WTC11 (cell line): ENCODE measurements at regions not wholly inside any gene's neighbourhood (a gene's known extent, or its start where the extent isn't known, plus 50 kb on each side); places are given as distances from the start of the nearest gene placed in this dataset.

ENCODE experiments used
- CREM ChIP-seq: sonication (generic); formaldehyde crosslinking; IDR thresholded peaks from 2 replicates; pipeline ENCODE4 v1.8.1; 2022; ENCODE audit warnings: mild to moderate bottlenecking, missing genetic modification reagents, moderate library complexity
- CTCF ChIP-seq: fragments of 200-600 bp; IDR thresholded peaks from 2 replicates; pipeline ENCODE4 v1.8.0; 2022; ENCODE audit warnings: antibody characterized with exemption
- NFE2L1 ChIP-seq: sonication (generic); formaldehyde crosslinking; IDR thresholded peaks from 2 replicates; pipeline ENCODE4 v1.8.1; 2023; ENCODE audit warnings: missing genetic modification reagents
- SMAD4 ChIP-seq: sonication (generic); formaldehyde crosslinking; IDR thresholded peaks from 2 replicates; pipeline ENCODE4 v1.8.0; 2022; ENCODE audit warnings: mild to moderate bottlenecking, missing genetic modification reagents
- ZBTB21 ChIP-seq: sonication (generic); formaldehyde crosslinking; IDR thresholded peaks from 2 replicates; pipeline ENCODE4 v1.8.1; 2023; ENCODE audit warnings: mild to moderate bottlenecking, missing genetic modification reagents, borderline replicate concordance

- TF ChIP-seq CTCF (no peak), ZBTB21 (CRISPR knock-in tag) (no peak), NFE2L1 (CRISPR knock-in tag) (no peak), CREM (no peak), SMAD4 (CRISPR knock-in tag) (no peak)
Observed at GRCh38 chr10:29106287-29106686, 182.6 kb upstream of the LYZL1 start.
